GM12878 (cell line): ENCODE measurements at regions not wholly inside any gene's neighbourhood (a gene's known extent, or its start where the extent isn't known, plus 50 kb on each side); places are given as distances from the start of the nearest gene placed in this dataset.

Experiments used
- ATAC-seq: fragments of 200-7000 bp; cut with Tn5 transposase; 3 replicates; pipeline ENCODE4 v1.9.1; 2020; ENCODE audit warnings: mild to moderate bottlenecking, moderate library complexity
- BruUV-seq: library from RNA; stranded (reverse); fragments of 400-500 nt; replicated peaks from 2 replicates; lab custom pipeline; 2021; lab: Mats Ljungman, UMichigan
- CTCF ChIA-PET: fragments of 300-600 bp; sonication (Branson Sonifier 250); formaldehyde crosslinking; extraction: SDS; loops from one replicate; lab custom pipeline; 2021; ENCODE audit warnings: inconsistent platforms; lab: Yijun Ruan, JAX
- POLR2A ChIA-PET: fragments of 350-600 bp; formaldehyde crosslinking; extraction: SDS; loops from one replicate; lab custom pipeline; 2021; ENCODE audit warnings: inconsistent platforms; lab: Charles Lee
- RAD21 ChIA-PET: fragments of 300-600 bp; sonication (Branson Sonifier 250); formaldehyde crosslinking; loops from one replicate; lab custom pipeline; 2023; ENCODE audit warnings: antibody characterized with exemption; ENCODE audit not compliant: unreplicated experiment; lab: Charles Lee
- SMC1A ChIA-PET: fragments of 300-600 bp; sonication (Branson Sonifier 250); formaldehyde crosslinking; loops from one replicate; lab custom pipeline; 2023; ENCODE audit not compliant: unreplicated experiment, uncharacterized antibody; lab: Charles Lee
- DNase-seq: peaks from one replicate; pipeline ENCODE4 v3.0.0-alpha.2; 2011; ENCODE audit warnings: low read depth, low spot score
- FAIRE-seq: peaks from 3 replicates; lab custom pipeline; 2011; peaks lifted over from hg19 to GRCh38; lab: Jason Lieb, UNC
- H2AFZ ChIP-seq: 2 replicates; pipeline ENCODE4 v1.6.0; 2011; ENCODE audit warnings: low read depth, low read length, control low read depth; ENCODE audit not compliant: control insufficient read depth
- H3K27ac ChIP-seq: 2 replicates; pipeline ENCODE4 v1.5.1; 2011; ENCODE audit warnings: control low read depth; ENCODE audit not compliant: control insufficient read depth, insufficient read depth
- H3K27me3 ChIP-seq, 2 experiments: replicated peaks in 1 of 2; 2 replicates each; pipeline versions ENCODE4 v1.6.0 to v1.6.1; 2011; ENCODE audit warnings: low read length in 1 of 2; ENCODE audit not compliant: control insufficient read depth in 2 of 2, insufficient read depth in 2 of 2
- H3K36me3 ChIP-seq, 2 experiments: 2 replicates each; pipeline ENCODE4 v1.5.1; 2011; ENCODE audit warnings: low read length in 1 of 2; ENCODE audit not compliant: control insufficient read depth in 2 of 2, insufficient read depth in 2 of 2
- H3K4me1 ChIP-seq: 2 replicates; pipeline ENCODE4 v1.6.1; 2011; ENCODE audit warnings: mild to moderate bottlenecking, low read length, moderate library complexity, mixed read lengths; ENCODE audit not compliant: control insufficient read depth, insufficient read depth
- H3K4me2 ChIP-seq: 2 replicates; pipeline ENCODE4 v1.6.0; 2011; ENCODE audit warnings: control low read depth; ENCODE audit not compliant: control insufficient read depth, insufficient read depth
- H3K4me3 ChIP-seq: fragments of 200-600 bp; sonication (generic); 2 replicates; pipeline ENCODE4 v1.5.1; 2016
- H3K79me2 ChIP-seq: 2 replicates; pipeline ENCODE4 v1.6.0; 2011; ENCODE audit warnings: low read length; ENCODE audit not compliant: control insufficient read depth, insufficient read depth
- H3K9ac ChIP-seq: 2 replicates; pipeline ENCODE4 v1.8.0; 2011; ENCODE audit warnings: low read length, control low read depth, mixed read lengths; ENCODE audit not compliant: control insufficient read depth, insufficient read depth
- H3K9me3 ChIP-seq: replicated peaks from 3 replicates; pipeline ENCODE4 v1.5.1; 2011; ENCODE audit warnings: mild to moderate bottlenecking, low read length; ENCODE audit not compliant: control insufficient read depth, insufficient read depth
- H4K20me1 ChIP-seq: 2 replicates; pipeline ENCODE4 v1.6.0; 2011; ENCODE audit not compliant: control insufficient read depth, insufficient read depth
- SUZ12 ChIP-seq: fragments of 200-600 bp; sonication (generic); IDR thresholded peaks from one replicate; pipeline ENCODE4 v1.6.1; 2018; ENCODE audit warnings: antibody characterized with exemption, mild to moderate bottlenecking; ENCODE audit not compliant: unreplicated experiment
- WGBS: methylation state at CpG from one replicate; pipeline ENCODE4 v1.1.6; 2016; ENCODE audit warnings: low lambda C conversion rate; ENCODE audit not compliant: insufficient replicate concordance, insufficient coverage; ENCODE audit errors: missing lambda C conversion rate; 5-methylcytosine and 5-hydroxymethylcytosine counted together
- in situ Hi-C: fragments of 300-500 bp; cut with MboI; formaldehyde crosslinking; loops from 9 replicates; pipeline ENCODE4 v1.14.3; 2018; ENCODE audit warnings: mixed read lengths
- intact Hi-C: fragments of 100-400 bp; cut with micrococcal nuclease; formaldehyde crosslinking; loops from one replicate; pipeline ENCODE4 v1.14.2; 2022; ENCODE audit not compliant: unreplicated experiment
- TF ChIP-seq, protein P1 (sequence below): IDR thresholded peaks from 2 replicates; pipeline ENCODE4 v1.6.1; 2012; ENCODE audit warnings: improper control_type of control experiment, low read depth, low read length; ENCODE audit not compliant: insufficient replicate concordance
- TF ChIP-seq, protein P2 (sequence below): fragments of 450-650 bp; IDR thresholded peaks from 2 replicates; pipeline ENCODE4 v1.6.1; 2014; ENCODE audit warnings: mild to moderate bottlenecking

DNA sequence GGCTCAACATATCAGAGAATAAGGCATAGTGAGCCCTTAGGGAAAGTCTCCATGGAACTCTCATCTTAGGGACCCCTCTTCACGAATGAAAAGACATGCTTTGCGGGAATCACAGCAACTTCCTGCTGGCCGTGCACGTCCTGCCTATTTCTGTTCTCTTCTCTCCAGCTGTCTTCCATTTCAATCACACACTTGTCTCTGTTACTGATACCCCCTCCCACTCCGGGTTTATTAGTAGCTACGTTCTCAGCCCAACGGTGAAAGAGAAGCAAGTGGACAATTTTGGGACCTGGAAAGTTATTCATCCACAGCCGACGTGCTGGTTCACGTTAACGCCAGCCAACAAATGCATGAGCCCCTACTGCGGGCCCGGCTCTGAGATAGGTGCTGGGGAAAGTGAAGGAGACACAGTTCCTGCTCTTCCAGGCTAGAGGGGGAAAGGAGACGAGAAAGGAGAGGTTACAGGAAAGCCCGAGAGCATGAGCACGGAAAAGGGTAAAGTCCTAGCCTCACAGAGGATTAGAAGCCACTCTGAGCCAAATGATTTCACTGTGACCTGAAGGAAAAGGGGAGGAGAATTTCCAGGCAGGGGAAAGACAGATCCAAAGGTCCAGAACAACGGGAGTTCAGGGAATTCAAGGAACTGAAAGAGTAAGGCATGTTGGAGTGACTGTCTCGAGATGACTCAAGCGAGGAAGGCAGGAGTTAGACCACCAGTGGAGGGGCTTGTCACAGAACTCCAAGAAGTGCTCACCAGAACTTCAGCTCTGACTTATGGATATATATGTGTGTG, 81.8 kb upstream of the CLDN10 start:
- RAD21 ChIA-PET: no interaction called here
- H3K9ac ChIP-seq: no peak overlapping the region
- no peak overlapping the region for H3K4me3 ChIP-seq
- H3K4me2 ChIP-seq: no peak overlapping the region
- SMC1A ChIA-PET: interaction anchor here (0.9 kb wide), 1 partner anchor 10 kb away, joined by 3 read pairs; no protein-coding TSS in a partner anchor
- FAIRE-seq: no peak
- no peak for DNase-seq
- no peak overlapping the region for H3K27ac ChIP-seq
- no peak for ATAC-seq
- H2AFZ ChIP-seq: no peak overlapping the region
- CTCF ChIA-PET: interaction anchor here (0.5 kb wide), 1 partner anchor 59 kb away, joined by 3 read pairs; no protein-coding TSS in a partner anchor
- no TSS peak for BruUV-seq
- H3K9me3 ChIP-seq: peaks cover 3% of the 10 kb centered on the region; the same call in 2 of the 3 replicates
- intact Hi-C loops: no loop called here
- H3K79me2 ChIP-seq: no peaks in the 10 kb centered on the region
- no peaks in the 10 kb centered on the region for H4K20me1 ChIP-seq
- H3K36me3 ChIP-seq: no peaks in the 10 kb centered on the region
- TF ChIP-seq, protein P1, sequence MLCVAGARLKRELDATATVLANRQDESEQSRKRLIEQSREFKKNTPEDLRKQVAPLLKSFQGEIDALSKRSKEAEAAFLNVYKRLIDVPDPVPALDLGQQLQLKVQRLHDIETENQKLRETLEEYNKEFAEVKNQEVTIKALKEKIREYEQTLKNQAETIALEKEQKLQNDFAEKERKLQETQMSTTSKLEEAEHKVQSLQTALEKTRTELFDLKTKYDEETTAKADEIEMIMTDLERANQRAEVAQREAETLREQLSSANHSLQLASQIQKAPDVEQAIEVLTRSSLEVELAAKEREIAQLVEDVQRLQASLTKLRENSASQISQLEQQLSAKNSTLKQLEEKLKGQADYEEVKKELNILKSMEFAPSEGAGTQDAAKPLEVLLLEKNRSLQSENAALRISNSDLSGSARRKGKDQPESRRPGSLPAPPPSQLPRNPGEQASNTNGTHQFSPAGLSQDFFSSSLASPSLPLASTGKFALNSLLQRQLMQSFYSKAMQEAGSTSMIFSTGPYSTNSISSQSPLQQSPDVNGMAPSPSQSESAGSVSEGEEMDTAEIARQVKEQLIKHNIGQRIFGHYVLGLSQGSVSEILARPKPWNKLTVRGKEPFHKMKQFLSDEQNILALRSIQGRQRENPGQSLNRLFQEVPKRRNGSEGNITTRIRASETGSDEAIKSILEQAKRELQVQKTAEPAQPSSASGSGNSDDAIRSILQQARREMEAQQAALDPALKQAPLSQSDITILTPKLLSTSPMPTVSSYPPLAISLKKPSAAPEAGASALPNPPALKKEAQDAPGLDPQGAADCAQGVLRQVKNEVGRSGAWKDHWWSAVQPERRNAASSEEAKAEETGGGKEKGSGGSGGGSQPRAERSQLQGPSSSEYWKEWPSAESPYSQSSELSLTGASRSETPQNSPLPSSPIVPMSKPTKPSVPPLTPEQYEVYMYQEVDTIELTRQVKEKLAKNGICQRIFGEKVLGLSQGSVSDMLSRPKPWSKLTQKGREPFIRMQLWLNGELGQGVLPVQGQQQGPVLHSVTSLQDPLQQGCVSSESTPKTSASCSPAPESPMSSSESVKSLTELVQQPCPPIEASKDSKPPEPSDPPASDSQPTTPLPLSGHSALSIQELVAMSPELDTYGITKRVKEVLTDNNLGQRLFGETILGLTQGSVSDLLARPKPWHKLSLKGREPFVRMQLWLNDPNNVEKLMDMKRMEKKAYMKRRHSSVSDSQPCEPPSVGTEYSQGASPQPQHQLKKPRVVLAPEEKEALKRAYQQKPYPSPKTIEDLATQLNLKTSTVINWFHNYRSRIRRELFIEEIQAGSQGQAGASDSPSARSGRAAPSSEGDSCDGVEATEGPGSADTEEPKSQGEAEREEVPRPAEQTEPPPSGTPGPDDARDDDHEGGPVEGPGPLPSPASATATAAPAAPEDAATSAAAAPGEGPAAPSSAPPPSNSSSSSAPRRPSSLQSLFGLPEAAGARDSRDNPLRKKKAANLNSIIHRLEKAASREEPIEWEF: no peak
- TF ChIP-seq, protein P2, sequence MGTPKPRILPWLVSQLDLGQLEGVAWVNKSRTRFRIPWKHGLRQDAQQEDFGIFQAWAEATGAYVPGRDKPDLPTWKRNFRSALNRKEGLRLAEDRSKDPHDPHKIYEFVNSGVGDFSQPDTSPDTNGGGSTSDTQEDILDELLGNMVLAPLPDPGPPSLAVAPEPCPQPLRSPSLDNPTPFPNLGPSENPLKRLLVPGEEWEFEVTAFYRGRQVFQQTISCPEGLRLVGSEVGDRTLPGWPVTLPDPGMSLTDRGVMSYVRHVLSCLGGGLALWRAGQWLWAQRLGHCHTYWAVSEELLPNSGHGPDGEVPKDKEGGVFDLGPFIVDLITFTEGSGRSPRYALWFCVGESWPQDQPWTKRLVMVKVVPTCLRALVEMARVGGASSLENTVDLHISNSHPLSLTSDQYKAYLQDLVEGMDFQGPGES: no peak
- TF ChIP-seq SUZ12: no peak
- 85% methylated on average over 19 of the region's 19 CpGs for WGBS
- POLR2A ChIA-PET: interaction anchor here (0.7 kb wide), 1 partner anchor 874 kb away, joined by 6 read pairs; no protein-coding TSS in a partner anchor
- in situ Hi-C loops: loop anchor here (10.0 kb wide), 1 partner anchor 796 kb away; no protein-coding TSS in a partner anchor
- no peaks in the 10 kb centered on the region for H3K27me3 ChIP-seq
- H3K4me1 ChIP-seq: peaks cover 5% of the 10 kb centered on the region; the same call in 1 of the 2 replicates
